IPS-20b (cell line): ENCODE measurements at regions not wholly inside any gene's neighbourhood (a gene's known extent, or its start where the extent isn't known, plus 50 kb on each side); places are given as distances from the start of the nearest gene placed in this dataset.
"Not testable (repeated sequence)": the region's sequence is repeated elsewhere in the genome, so short reads cannot be mapped to it uniquely, and the experiment has no call there.

Experiments
- H3K27ac ChIP-seq: one replicate; pipeline ENCODE4 v1.5.1; 2013; ENCODE audit warnings: low read length
- H3K27me3 ChIP-seq: 2 replicates; pipeline ENCODE4 v1.6.1; 2013; ENCODE audit warnings: mild to moderate bottlenecking, low read length, inconsistent platforms; ENCODE audit not compliant: insufficient read depth
- H3K36me3 ChIP-seq: 2 replicates; pipeline ENCODE4 v1.6.1; 2013; ENCODE audit warnings: low read depth, mild to moderate bottlenecking, inconsistent platforms, low read length, moderate library complexity; ENCODE audit not compliant: insufficient read depth
- H3K4me1 ChIP-seq: 2 replicates; pipeline ENCODE4 v1.6.1; 2013; ENCODE audit warnings: mild to moderate bottlenecking, control low read depth, inconsistent platforms, low read length, moderate library complexity; ENCODE audit not compliant: insufficient read depth
- H3K4me3 ChIP-seq: 2 replicates; pipeline ENCODE4 v1.5.1; 2013; ENCODE audit warnings: mild to moderate bottlenecking, low read length, inconsistent platforms
- H3K9ac ChIP-seq: 2 replicates; pipeline ENCODE4 v1.6.1; 2013; ENCODE audit warnings: low read depth, mild to moderate bottlenecking, inconsistent platforms, low read length, moderate library complexity
- H3K9me3 ChIP-seq: 2 replicates; pipeline ENCODE4 v1.6.1; 2013; ENCODE audit warnings: mild to moderate bottlenecking, low read depth, low read length, inconsistent platforms; ENCODE audit not compliant: insufficient read depth

DNA sequence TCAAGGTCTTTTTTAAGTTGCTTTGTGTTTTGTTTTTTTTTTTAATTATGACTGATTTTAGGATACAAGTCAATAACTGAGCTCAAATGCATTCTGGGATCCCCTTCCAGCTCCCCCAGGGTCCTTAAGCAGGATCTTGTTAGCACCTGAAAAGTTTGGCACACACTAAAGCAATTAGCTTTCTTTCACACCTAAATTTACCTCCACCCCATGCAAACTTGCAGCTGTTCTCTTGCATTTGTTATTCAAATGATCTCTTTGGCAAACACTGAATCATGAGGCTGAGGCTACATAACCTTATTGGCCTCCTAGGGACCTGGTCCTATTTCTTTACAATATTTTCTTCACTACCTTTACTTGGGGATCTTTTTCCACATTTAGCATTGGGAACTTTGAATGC lies 2026.1 kb upstream of the CELF4 start:
- Histone ChIP-seq H3K9me3 (0 out of 2 replicates have a peak, but pooled peaks cover 3% of the 10 kb centered on the region), H3K27ac (peak overlapping the region; percentile 53), H3K27me3 (no peaks in the 10 kb centered on the region), H3K4me3 (peak overlapping the region; percentile 41), H3K9ac (peak overlapping the region; percentile 26; the same call in 1 of the 2 replicates), H3K36me3 (no peaks in the 10 kb centered on the region), H3K4me1 (peaks cover 25% of the 10 kb centered on the region)

DNA sequence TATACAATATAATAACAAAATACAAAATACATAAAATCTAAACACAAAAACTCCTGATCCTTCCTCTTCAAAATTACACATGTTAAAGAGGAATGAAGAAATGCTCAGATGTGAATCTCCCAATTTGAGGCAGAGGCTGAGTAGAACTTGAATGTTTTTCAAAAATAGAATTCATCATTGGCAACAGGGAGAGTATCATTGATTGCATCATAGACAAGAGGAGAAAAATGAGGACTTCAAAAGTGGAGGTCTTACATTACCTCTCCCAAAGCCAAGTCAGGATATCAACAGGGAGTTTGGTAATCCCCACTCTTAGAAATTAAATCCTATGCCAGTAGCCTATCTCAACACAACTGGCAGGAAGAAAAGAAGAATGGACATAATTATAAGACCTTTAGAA lies 2023.9 kb upstream of the CELF4 start:
- Histone ChIP-seq H3K36me3 (no peaks in the 10 kb centered on the region), H3K4me1 (peaks cover 25% of the 10 kb centered on the region), H3K4me3 (no peak overlapping the region), H3K9me3 (0 out of 2 replicates have a peak, but pooled peaks cover 2% of the 10 kb centered on the region), H3K27me3 (no peaks in the 10 kb centered on the region), H3K27ac (no peak overlapping the region), H3K9ac (no peak overlapping the region)

DNA sequence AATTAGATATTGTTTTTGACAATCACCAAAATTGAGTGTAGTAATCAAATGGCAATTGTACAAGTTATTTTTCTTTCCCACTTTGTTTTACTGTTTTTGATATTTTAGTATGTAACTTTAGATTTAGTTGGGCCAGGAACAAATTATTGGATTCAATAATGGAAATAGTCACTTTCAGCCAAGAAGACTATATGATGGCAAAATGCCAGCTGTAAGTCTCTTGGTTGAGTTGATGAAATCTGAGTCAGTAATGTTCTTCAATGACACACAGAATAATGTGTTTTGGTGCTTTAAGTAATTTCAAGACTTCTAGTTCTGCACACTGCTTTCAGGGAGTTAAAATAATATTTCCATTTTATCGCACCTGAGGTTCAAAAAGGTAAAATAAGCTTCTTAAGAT lies 2022.0 kb upstream of the CELF4 start:
- Histone ChIP-seq H3K27ac (no peak overlapping the region), H3K4me3 (no peak overlapping the region), H3K4me1 (peaks cover 21% of the 10 kb centered on the region), H3K9ac (no peak overlapping the region), H3K36me3 (no peaks in the 10 kb centered on the region), H3K27me3 (no peaks in the 10 kb centered on the region), H3K9me3 (no peaks in the 10 kb centered on the region)

DNA sequence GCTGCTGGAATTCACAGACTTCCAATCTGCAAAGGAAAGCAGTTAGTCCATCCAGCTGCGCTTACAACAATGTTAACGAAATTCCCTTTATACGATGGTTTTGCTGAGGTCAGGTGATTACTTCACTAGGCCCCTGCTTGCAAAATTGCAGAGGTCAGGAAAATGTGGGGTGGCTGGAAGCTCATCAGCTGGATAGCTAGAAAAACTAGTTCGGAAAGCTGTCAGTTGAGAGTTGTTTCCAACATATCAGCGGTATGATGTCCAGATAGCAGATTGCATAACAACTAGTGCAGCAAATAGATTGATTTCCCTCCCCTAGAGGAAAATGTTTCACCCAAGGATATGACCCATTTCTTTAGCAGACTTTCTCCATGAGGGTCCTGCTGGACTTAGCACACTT lies 2021.1 kb upstream of the CELF4 start:
- H3K4me1 ChIP-seq = peaks cover 17% of the 10 kb centered on the region
- no peak overlapping the region for H3K4me3 ChIP-seq
- H3K36me3 ChIP-seq = no peaks in the 10 kb centered on the region
- no peak overlapping the region for H3K9ac ChIP-seq
- H3K27me3 ChIP-seq = no peaks in the 10 kb centered on the region
- H3K27ac ChIP-seq = no peak overlapping the region
- no peaks in the 10 kb centered on the region for H3K9me3 ChIP-seq

DNA sequence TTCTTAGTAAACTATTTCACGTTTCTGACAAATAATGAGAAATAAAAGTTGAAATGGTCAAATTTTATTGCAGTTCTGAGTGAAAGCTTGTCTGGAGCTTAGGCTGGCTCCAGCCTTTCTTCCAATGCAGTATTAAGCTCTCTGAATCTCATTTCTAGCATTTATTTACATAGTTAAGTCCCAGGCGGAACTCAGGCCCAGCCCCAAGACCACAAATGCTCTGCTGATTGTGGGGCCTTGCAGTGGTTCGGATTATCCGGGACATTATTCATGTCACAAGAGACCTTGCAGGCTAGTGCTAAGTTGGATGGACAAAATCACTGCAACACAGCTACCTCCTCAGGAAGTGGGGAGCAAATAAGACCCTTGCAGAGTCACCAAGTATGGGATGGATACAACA lies 2009.3 kb upstream of the CELF4 start:
- Histone ChIP-seq H3K27me3 (no peaks in the 10 kb centered on the region), H3K9me3 (no peaks in the 10 kb centered on the region), H3K4me3 (no peak overlapping the region), H3K27ac (no peak overlapping the region), H3K4me1 (peaks cover 16% of the 10 kb centered on the region; the same call in 1 of the 2 replicates), H3K9ac (no peak overlapping the region), H3K36me3 (no peaks in the 10 kb centered on the region)

DNA sequence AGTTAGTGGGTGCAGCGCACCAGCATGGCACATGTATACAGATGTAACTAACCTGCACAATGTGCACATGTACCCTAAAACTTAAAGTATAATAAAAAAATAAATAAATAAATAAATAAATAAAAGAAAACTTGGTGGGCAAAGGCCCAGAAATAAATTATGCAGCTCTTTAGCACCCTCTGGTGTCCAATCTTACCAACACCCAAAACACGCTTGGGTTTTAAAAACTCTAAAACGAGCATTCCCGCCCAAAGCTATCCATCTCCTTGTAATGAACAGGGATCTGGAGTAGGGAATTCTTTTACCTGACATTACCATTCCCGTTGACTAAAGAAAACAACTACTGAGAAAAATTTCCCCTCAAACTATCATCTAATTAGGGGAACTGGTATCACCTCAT lies 2005.9 kb upstream of the CELF4 start:
- H3K27ac ChIP-seq = no peak overlapping the region
- no peaks in the 10 kb centered on the region for H3K36me3 ChIP-seq
- H3K4me3 ChIP-seq = no peak overlapping the region
- peaks cover 7% of the 10 kb centered on the region; the same call in 1 of the 2 replicates for H3K4me1 ChIP-seq
- no peaks in the 10 kb centered on the region for H3K27me3 ChIP-seq
- H3K9me3 ChIP-seq = no peaks in the 10 kb centered on the region
- H3K9ac ChIP-seq = no peak overlapping the region

DNA sequence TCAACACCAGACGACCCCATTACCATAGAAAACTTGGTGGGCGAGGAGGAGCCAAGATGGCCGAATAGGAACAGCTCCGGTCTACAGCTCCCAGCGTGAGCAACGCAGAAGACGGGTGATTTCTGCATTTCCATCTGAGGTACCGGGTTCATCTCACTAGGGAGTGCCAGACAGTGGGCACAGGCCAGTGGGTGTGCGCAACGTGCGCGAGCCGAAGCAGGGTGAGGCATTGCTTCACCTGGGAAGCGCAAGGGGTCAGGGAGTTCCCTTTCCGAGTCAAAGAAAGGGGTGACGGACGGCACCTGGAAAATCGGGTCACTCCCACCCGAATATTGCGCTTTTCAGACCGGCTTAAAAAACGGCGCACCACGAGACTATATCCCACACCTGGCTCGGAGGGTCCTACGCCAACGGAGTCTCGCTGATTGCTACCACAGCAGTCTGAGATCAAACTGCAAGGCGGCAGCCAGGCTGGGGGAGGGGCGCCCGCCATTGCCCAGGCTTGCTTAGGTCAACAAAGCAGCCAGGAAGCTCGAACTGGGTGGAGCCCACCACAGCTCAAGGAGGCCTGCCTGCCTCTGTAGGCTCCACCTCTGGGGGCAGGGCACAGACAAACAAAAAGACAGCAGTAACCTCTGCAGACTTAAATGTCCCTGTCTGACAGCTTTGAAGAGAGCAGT lies 2000.1 kb upstream of the CELF4 start:
- not testable (repeated sequence) for H3K9ac ChIP-seq, H3K36me3 ChIP-seq, H3K4me1 ChIP-seq, H3K27me3 ChIP-seq, H3K4me3 ChIP-seq, H3K27ac ChIP-seq, H3K9me3 ChIP-seq

DNA sequence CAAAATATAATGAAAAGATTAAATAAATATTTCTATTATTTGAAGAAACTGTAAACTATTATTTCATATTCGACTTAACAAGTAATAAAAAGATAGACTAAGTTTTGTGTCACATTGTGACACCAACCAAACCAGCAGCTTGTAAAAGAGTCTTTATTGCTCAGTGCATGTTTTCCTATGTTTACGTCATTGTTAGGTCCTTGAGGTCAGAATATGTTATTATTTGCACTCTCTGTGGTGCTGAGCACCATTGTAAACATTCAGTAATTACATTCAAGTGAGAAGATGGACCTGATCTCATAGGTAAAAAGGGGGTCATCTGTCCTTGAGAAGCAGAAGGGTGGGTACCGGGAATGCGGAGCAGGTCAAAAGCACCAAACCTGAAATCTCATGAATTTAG lies 1999.1 kb upstream of the CELF4 start:
- Histone ChIP-seq H3K4me3 (no peak overlapping the region), H3K27me3 (no peaks in the 10 kb centered on the region), H3K27ac (no peak overlapping the region), H3K4me1 (no peaks in the 10 kb centered on the region), H3K36me3 (no peaks in the 10 kb centered on the region), H3K9me3 (no peaks in the 10 kb centered on the region), H3K9ac (no peak overlapping the region)

DNA sequence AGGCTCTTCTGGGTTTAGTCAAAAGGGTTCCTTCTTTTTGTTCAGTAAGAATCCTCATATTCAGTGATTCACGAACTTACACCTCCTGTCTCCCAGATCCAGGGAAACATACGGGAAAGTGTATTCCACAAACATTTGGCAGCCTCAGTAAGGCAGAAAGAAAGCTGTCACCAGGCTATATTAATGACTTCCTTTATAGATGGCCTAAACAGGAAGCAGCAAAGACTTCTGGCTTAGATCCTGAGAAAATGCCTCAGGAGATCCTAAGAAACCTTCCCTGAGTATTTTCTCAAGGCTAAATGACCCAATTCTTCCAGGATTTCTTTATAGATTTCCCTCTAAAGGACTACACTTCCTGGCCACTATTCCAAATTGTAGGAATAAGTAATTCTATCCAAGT lies 1995.5 kb upstream of the CELF4 start:
- Histone ChIP-seq H3K36me3 (no peaks in the 10 kb centered on the region), H3K9ac (no peak overlapping the region), H3K4me1 (no peaks in the 10 kb centered on the region), H3K4me3 (no peak overlapping the region), H3K9me3 (no peaks in the 10 kb centered on the region), H3K27ac (no peak overlapping the region), H3K27me3 (no peaks in the 10 kb centered on the region)

DNA sequence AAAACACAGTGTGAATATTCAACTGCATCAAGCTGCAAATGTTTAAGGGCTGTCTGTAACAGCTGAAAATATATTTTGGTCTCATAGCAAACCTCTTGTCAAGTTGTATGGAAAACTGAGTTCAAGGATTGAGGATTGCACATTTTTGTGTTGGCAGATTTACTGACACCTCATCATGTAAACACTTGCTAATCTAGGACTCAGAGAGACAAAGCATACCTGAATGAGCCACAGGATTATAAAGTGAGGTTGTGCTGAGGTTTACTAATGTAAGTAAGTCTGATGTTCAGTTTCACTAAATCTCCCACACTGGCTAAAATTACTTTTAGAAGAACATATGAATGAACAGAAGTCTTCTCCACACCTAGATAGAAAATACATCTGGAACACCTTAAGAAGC lies 1993.1 kb upstream of the CELF4 start:
- Histone ChIP-seq H3K27ac (no peak overlapping the region), H3K9ac (no peak overlapping the region), H3K36me3 (no peaks in the 10 kb centered on the region), H3K4me1 (no peaks in the 10 kb centered on the region), H3K27me3 (no peaks in the 10 kb centered on the region), H3K4me3 (no peak overlapping the region), H3K9me3 (no peaks in the 10 kb centered on the region)

DNA sequence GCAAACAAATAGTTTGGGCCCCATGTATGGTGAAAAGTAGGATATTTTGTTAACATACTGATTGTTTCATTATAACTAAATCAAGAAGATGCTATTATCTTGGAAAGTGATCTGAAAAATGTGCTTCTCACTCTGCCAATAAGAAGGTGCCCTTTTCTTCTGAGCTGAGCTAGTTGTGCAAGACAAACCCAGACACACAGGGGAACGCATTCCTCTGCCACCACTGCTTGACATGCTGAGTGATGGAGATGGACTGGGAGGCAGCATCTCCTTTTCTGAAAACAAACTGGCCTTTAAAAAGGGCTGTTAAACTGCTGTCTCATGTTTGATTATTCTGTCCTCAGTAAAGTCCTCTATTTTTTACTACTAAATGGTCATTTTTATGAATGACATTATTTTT lies 1989.9 kb upstream of the CELF4 start:
- Histone ChIP-seq H3K4me3 (no peak overlapping the region), H3K9me3 (no peaks in the 10 kb centered on the region), H3K4me1 (no peaks in the 10 kb centered on the region), H3K9ac (no peak overlapping the region), H3K27me3 (no peaks in the 10 kb centered on the region), H3K27ac (no peak overlapping the region), H3K36me3 (no peaks in the 10 kb centered on the region)

DNA sequence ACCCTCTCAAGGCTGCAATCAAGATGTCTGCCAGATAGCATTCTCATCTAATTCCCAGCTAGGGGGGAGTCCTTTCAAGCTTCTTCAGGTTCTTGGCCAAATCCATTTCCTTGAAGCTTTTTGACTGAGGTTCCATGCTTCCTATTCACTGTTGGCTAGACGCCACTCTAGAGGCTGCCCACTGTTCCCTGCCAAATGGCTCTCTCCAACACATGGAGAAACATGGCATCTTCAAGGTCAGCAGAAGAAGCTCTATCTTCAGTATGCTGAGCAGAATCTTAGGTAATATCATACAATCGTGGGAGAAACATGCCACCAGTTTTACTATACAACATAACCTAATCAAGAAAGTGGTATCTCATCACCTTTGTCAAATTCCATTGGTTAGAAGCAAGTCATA lies 1985.1 kb upstream of the CELF4 start:
- no peak overlapping the region for H3K9ac ChIP-seq
- H3K27me3 ChIP-seq = no peaks in the 10 kb centered on the region
- no peaks in the 10 kb centered on the region for H3K36me3 ChIP-seq
- H3K9me3 ChIP-seq = no peaks in the 10 kb centered on the region
- H3K4me3 ChIP-seq = no peak overlapping the region
- H3K4me1 ChIP-seq = no peaks in the 10 kb centered on the region
- no peak overlapping the region for H3K27ac ChIP-seq
